ENCODE measurements at regions not wholly inside any gene's neighbourhood (a gene's known extent, or its start where the extent isn't known, plus 50 kb on each side); places are given as distances from the start of the nearest gene placed in this dataset.

- no peak overlapping the region for H3K27ac ChIP-seq (ENCODE audit: insufficient read depth, low read depth, low read length)
- H3K27me3 ChIP-seq (ENCODE audit: control insufficient read depth in 2 of 2, insufficient read depth in 2 of 2, low read length in 2 of 2) = peaks cover 0 to 3% of the 10 kb centered on the region in 2 experiments
- no peak overlapping the region for H3K9ac ChIP-seq (replicated peaks; ENCODE audit: extremely low read depth, insufficient read depth, low read length)
- H2AFZ ChIP-seq (ENCODE audit: low read depth, low read length) = no peak overlapping the region
- no peaks in the 10 kb centered on the region for H4K20me1 ChIP-seq (replicated peaks; ENCODE audit: control insufficient read depth, extremely low read depth, insufficient read depth, low read length)
- no peaks in the 10 kb centered on the region for H3K9me1 ChIP-seq (replicated peaks; ENCODE audit: control insufficient read depth, extremely low read depth, insufficient read depth, low read length)
- ChIA-PET CTCF (no interaction called here), POLR2A (no interaction called here)
- dilution Hi-C loops (cut with MboI; ENCODE audit: extremely low pct_ligation_motif_present, low sequenced_read_pairs) (no loop called here), intact Hi-C loops (cut with micrococcal nuclease) (no loop called here)
- TF ChIP-seq POLR2AphosphoS5 (IDR thresholded peaks at IDR 0.05; ENCODE audit: insufficient read depth, low read depth, low read length) = no peak
- no peak for TF ChIP-seq MYC (IDR thresholded peaks at IDR 0.05; ENCODE audit: low read depth, low read length)
- no peak for TF ChIP-seq JUN (IDR thresholded peaks at IDR 0.05; ENCODE audit: borderline replicate concordance, insufficient read depth, insufficient read length, low read depth)
- no peak for TF ChIP-seq GATA2 (IDR thresholded peaks at IDR 0.05; ENCODE audit: insufficient read depth, insufficient read length, low read depth, low read length)
- TF ChIP-seq POLR2A (IDR thresholded peaks at IDR 0.05; ENCODE audit: low read depth, low read length) = no peak
- no peak for TF ChIP-seq CTCF (IDR thresholded peaks at IDR 0.05; ENCODE audit: extremely low read depth in 1 of 2, insufficient read depth in 1 of 2, low read depth in 1 of 2, low read length in 2 of 2)
- TF ChIP-seq FOS (IDR thresholded peaks at IDR 0.05; ENCODE audit: borderline replicate concordance, insufficient read depth, low read length) = no peak
- no peak for TF ChIP-seq EZH2 (IDR thresholded peaks at IDR 0.05; ENCODE audit: borderline replicate concordance, low read depth, low read length, severe bottlenecking)
- no peak for TF ChIP-seq MAX (IDR thresholded peaks at IDR 0.05; ENCODE audit: insufficient read depth, insufficient read length)
- H3K79me2 ChIP-seq (ENCODE audit: control insufficient read depth, insufficient read depth, low read length) = no peaks in the 10 kb centered on the region
- no TSS peak for BruUV-seq (replicated peaks)
- no peak overlapping the region for H3K4me3 ChIP-seq (replicated peaks in 1 of 3; ENCODE audit: insufficient read depth in 1 of 3, low read depth in 1 of 3, low read length in 3 of 3)
- DNase-seq (ENCODE audit: low read depth, low spot score) (no peak), FAIRE-seq (no peak)
- no peaks in the 10 kb centered on the region for H3K36me3 ChIP-seq (ENCODE audit: control insufficient read depth in 2 of 2, extremely low read depth in 1 of 2, insufficient read depth in 2 of 2, low read length in 2 of 2)
- H3K9me3 ChIP-seq (replicated peaks; ENCODE audit: control insufficient read depth, insufficient read depth, low read length) = no peaks in the 10 kb centered on the region
- H3K4me2 ChIP-seq (ENCODE audit: insufficient read depth, low read length) = no peak overlapping the region
- H3K4me1 ChIP-seq (ENCODE audit: control insufficient read depth, extremely low read depth, insufficient read depth, low read length) = no peaks in the 10 kb centered on the region
Observed at GRCh38 chr15:67980171-67980570, 73.9 kb upstream of the PIAS1 start.
